Transverse colon (tissue), 4 donors: ENCODE measurements at regions not wholly inside any gene's neighbourhood (a gene's known extent, or its start where the extent isn't known, plus 50 kb on each side); places are given as distances from the start of the nearest gene placed in this dataset.

Source experiments
- POLR2AphosphoS5 ChIP-seq, 3 donors: sonication (generic); formaldehyde crosslinking; IDR thresholded peaks; one replicate each; pipeline ENCODE4 v1.6.1; 2016; ENCODE audit warnings: antibody characterized with exemption in 3 of 3
- TF ChIP-seq, protein P1 (sequence below), 5 experiments: fragments of 200-600 bp in 3 of 5; fragments of 450-650 bp in 2 of 5; sonication (generic) in 3 of 5; IDR thresholded peaks; 1 replicate in 2 of 5; 2 replicates in 3 of 5; pipeline ENCODE4 v1.5.1; 2016 to 2017; ENCODE audit warnings: antibody characterized with exemption in 5 of 5, inconsistent platforms in 3 of 5, mild to moderate bottlenecking in 2 of 5, moderate library complexity in 1 of 5

DNA sequence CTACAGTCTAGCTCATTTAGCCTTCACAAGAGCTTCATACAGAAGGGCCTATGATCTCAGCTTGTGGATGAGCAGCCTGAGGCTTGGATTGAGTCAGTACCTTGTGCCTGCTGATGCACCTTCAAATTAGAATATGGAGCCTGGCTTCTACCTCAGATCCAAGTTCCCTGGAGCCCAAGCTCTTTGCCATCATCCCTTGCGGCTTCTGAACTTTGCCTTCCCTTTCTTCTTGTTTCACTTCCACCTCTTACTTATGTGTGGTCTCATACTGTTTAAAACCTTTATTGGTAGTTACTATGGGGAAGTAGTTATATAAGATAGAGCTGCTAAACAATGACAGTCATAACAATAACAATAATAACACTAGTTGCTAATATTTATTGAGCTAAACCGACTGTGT, 84.3 kb upstream of the AFF2 start:
- TF ChIP-seq, protein P1, sequence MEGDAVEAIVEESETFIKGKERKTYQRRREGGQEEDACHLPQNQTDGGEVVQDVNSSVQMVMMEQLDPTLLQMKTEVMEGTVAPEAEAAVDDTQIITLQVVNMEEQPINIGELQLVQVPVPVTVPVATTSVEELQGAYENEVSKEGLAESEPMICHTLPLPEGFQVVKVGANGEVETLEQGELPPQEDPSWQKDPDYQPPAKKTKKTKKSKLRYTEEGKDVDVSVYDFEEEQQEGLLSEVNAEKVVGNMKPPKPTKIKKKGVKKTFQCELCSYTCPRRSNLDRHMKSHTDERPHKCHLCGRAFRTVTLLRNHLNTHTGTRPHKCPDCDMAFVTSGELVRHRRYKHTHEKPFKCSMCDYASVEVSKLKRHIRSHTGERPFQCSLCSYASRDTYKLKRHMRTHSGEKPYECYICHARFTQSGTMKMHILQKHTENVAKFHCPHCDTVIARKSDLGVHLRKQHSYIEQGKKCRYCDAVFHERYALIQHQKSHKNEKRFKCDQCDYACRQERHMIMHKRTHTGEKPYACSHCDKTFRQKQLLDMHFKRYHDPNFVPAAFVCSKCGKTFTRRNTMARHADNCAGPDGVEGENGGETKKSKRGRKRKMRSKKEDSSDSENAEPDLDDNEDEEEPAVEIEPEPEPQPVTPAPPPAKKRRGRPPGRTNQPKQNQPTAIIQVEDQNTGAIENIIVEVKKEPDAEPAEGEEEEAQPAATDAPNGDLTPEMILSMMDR (IDR thresholded peaks at IDR 0.05): no peak
- no peak for TF ChIP-seq POLR2AphosphoS5 (IDR thresholded peaks at IDR 0.05)
